HL-60/S4 (cell line): ENCODE measurements at regions not wholly inside any gene's neighbourhood (a gene's known extent, or its start where the extent isn't known, plus 50 kb on each side); places are given as distances from the start of the nearest gene placed in this dataset.
"Not testable (repeated sequence)": the region's sequence is repeated elsewhere in the genome, so short reads cannot be mapped to it uniquely, and the experiment has no call there.

Experiments used
- in situ Hi-C: fragments of 300-500 bp; cut with MboI; formaldehyde crosslinking; loops from 2 replicates; pipeline ENCODE4 v1.14.3; 2022; ENCODE audit warnings: low sequenced_read_pairs

DNA sequence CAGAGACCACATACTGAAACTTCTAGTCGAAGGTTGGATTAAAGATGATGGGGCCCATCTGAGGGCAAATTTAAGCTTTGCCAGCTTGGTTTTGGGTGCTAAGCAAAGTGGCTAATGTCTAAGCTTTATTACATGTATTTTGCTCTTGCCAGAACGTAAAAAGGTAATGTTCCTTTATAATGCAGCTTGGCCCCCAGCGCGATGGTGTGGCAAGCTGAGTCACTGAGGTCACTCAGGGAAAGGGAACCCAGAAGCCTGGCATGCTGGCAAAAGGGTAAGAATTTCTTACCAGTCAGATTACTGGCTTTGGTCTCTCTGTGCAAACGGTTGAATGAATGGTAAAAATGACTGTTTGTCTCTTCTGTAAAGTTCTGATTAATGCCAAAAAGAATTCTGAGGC, 158.3 kb upstream of the KCND2 start:
- in situ Hi-C loops = no loop called here

GRCh38 chr7:120123528-120123927, 149.4 kb upstream of the KCND2 start:
- in situ Hi-C loops = no loop called here

- in situ Hi-C loops = no loop called here
Measured at GRCh38 chr7:120131096-120131839, 141.7 kb upstream of the KCND2 start.

DNA sequence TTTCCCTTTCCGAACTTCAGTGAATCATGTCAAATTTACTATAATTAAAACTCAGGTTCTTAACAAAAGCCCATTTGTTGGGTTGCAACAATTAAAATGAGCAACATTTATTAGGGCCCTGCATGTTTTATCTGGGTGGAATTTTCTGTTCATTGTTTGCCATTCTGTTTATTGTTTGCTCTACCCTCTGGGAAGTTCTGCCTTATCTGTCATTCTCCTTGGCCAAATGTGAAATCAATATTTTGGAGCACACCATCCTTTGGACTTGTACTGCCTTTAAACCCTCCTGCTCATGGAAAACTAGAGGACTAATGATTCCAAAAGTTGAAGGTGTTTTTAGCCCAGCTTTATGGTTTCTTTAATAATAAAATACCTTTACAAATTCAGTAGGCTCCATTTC, 134.5 kb upstream of the KCND2 start:
- in situ Hi-C loops = no loop called here

GRCh38 chr7:120156476-120156875, 116.5 kb upstream of the KCND2 start:
- in situ Hi-C loops = no loop called here

- in situ Hi-C loops = no loop called here
Measured at GRCh38 chr7:120160166-120160565, 112.8 kb upstream of the KCND2 start.

DNA sequence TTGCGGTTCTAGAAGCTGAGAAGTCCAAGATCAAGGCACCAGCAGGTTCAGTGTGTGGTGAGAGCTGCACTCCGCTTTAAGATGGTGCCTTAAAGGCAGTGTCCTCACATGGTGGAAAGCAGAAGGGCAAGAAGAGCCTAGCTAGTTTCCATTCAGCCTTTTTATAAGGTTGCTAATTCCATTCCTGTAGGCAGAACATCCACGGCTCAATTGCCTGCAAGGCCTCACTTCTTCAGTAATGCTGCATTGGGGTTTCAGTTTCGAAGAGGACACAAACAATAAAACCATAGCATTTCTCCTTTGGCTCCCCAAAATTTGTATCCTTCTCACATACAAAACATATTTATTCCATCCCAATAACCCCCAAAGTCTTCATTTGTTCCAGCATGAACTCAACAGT, 109.5 kb upstream of the KCND2 start:
- in situ Hi-C loops = no loop called here

DNA sequence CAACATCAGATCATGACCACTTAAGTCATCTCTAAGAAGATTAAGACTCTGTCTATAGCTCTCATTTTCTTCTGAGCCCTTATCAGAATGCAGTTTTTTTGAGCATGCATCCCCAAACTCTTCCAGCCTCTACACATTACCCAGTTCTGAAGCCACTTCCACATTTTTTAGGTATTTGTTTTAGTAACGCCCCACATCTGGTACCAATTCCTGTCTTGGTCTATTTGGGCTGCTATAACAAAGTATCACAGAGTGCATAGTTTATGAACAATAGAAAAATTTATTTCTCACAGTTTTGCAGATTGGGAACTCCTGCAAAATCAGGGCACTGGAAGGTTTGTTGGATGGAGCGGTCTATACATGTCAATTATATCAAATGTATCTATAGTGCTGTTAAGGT, 107.7 kb upstream of the KCND2 start:
- in situ Hi-C loops = no loop called here

GRCh38 chr7:120168066-120168465, 104.9 kb upstream of the KCND2 start:
- in situ Hi-C loops = no loop called here

DNA sequence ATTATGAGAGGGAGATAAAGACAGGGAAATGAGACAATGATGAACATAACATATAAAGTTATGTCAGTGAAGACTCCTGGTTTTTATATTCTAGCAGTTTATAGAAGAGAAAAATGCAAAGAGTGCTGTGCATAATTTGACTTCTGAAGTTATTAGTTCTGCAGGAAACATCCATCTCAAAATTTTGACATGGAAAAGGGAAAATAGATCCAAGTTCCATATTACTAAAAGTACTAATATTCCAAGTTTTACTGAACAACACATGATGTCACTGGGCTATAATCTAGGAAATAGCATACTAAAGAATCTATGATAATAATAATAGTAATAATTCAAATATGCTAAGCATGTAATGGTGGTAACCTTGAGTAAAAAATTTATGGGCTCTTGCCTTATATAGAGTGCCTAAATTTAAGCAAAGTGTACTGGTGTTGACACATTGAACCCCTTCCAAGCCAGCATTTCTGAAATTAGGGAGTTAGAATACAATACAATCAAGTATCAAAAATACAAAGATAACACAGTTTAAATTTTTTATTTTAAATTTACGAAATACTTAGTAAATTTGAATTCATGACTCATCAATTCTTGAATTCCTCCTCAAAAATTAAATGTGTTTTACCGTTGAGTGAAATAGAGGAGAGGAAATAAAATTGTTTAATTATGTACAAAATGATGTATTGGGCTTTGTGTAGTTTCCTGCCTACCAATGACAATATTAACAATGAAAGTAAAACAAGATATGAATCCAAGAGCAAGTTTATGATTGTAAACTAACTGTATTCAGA, 102.8 kb upstream of the KCND2 start:
- in situ Hi-C loops = no loop called here

GRCh38 chr7:120170834-120171233, 102.1 kb upstream of the KCND2 start:
- in situ Hi-C loops = no loop called here

DNA sequence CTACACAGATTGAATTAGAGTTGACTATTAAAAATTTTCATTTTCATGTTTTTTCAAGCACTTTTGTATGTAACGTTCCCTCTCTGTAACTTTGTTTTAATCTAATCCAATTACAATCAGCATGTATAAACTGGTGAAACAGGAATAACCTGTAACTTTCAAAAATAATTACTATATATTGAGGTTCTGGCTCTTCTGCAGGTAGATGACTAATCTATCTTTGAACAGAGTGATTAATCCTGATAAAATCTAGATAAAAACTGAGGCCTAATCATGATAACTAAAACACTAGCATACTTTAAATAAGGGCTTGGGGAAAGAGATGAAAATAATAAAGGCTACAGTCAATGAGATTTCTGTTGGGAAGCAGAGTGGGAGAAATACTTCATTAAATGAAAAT, 101.6 kb upstream of the KCND2 start:
- in situ Hi-C loops = no loop called here

GRCh38 chr7:120180221-120180620, 92.8 kb upstream of the KCND2 start:
- in situ Hi-C loops = no loop called here

DNA sequence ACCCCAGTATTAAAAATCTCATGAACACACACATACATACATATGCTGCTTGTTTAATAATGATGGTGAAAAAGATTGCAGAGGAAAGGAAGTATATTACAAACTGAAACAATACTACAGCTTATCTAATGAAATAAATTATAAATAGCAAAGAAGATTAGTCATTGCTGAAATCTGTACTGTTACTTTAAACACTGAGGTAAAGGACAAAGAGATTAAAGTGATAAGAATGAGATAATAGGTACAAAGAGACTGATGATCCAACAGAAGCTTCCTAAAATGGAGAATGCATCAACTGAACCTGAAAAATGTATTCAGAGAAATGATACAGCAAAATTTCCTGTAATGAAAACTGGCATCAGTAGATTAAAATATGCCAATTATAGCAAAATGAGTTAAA, 91.5 kb upstream of the KCND2 start:
- in situ Hi-C loops = no loop called here

DNA sequence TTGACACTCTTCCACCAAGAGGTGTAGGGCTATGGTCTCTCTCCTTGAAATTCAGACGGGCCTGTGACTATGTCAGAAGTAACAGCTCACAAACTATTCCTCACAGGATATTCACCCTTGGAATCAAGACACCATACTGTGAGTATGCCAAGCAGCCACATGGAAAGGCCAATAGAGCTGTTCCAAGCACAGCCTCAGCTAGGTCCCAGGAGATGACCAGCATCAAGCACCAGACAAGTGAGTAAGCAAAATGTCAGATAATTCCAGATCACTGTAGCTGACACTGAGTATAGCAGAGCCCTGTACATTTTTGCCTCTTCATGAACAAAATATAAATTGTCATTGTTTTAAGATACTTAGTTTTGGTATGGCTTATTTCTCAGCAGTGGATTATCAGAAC, 88.1 kb upstream of the KCND2 start:
- in situ Hi-C loops = no loop called here

GRCh38 chr7:120185940-120186682, 86.9 kb upstream of the KCND2 start:
- in situ Hi-C loops = no loop called here

DNA sequence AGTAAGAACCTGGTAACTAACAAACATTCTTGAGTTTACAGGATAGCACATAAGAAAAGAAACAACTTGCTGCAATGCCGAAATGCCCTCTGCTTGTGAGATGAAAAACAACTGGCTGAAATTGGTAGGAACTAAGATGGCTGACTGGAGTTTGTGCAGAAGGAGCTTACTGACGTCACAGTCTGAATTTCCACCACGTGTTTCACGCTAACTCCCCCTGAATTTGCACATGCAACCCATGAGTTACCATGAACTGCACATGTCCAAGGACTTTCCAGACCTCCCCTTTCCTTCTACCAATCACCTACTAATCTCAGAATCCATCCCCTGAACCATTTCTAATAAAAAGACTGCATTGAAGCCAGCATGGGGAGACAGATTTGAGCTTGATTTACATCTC, 86.3 kb upstream of the KCND2 start:
- in situ Hi-C loops = no loop called here

DNA sequence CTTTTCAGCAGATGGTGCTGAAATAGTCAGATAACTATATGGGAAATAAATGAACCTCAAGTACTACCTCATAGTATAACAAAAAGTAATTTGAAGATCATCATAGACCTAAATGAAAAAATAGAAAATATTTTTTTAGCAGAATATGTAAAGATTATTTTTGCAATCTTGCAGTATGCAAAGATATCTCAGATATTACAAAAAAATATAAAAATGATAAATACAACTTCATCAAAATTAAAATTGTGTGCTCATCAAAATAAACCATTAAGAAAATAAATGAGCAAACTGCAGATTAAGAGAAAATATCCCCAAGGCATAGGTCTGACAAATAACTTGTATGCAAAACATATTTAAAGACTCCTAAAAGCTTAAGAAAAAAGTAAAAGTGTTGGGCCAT, 83.4 kb upstream of the KCND2 start:
- in situ Hi-C loops = no loop called here

DNA sequence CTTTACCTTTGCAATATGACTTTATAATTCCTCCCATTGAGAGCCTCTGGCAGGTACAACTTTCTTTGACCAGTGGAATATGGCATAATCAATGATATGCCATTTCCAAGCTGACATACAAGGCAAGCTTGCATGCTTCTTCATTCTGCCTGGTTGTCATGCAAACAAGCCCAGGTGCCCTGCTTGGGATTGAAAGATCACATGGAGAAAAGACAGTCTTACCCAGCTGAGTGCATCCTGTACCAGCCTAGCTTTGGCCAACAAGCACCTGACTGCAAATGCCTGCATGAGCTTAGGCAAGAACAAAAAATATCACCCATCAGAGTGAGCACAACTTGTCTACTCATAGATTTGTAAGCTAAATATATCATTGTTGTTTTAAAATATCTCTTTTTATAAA, 82.9 kb upstream of the KCND2 start:
- in situ Hi-C loops = no loop called here

DNA sequence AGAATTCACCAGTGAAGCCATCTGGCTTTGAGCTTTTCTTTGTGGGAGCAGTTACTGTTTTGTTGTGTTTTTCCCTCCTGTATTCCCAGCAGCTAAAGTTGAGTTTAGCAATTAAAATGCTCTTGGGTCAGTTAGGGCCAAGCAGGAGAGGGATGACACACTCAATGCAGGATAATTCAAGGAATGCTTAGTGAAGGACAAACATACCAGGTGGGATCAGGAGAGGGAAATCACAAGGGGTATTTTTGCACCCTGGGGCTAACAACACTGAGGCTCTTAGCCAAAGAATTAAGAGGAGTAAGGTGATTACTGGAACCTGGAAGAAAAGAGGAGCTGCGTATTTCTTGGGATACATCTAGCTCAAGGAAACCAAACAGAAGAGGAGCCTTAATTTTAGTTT, 82.4 kb upstream of the KCND2 start:
- in situ Hi-C loops = no loop called here

DNA sequence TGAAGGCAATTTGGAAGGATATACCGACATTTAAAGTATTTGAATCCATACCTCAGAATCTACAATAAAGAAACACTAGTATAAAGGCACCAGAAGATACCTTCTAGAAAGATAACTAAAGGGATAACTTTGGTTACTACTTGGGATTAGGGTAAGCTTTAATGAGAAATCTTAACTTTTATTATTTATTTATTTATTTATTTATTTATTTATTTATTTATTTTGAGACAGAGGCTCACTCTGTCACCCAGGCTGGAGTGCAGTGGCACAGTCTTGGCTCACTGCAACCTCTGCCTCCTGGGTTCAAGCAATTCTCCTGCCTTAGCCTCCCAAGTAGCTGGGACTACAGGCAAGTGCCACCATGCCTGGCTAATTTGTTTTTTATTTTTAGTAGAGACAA, 81.6 kb upstream of the KCND2 start:
- in situ Hi-C loops = not testable (repeated sequence)

DNA sequence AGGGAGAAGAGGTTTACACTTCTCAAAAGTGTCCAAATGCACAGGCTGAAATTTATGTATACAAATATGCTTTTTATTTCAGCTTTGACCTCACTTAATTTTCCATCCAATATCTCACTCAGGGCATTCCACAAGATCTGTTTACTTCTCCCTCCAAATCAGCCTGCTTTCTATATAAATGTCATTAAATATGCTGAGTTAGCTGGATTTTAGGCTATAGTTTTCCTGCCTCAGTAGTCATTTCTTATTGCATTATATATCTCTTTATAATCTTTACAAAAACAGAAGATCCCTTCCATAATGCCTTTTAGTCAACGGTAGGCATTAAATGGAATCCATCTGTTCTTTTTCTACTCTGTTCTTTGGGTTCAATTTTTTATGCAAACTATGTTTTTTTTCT, 71.7 kb upstream of the KCND2 start:
- in situ Hi-C loops = no loop called here
